ENCODE measurements at regions not wholly inside any gene's neighbourhood (a gene's known extent, or its start where the extent isn't known, plus 50 kb on each side); places are given as distances from the start of the nearest gene placed in this dataset.

DNA sequence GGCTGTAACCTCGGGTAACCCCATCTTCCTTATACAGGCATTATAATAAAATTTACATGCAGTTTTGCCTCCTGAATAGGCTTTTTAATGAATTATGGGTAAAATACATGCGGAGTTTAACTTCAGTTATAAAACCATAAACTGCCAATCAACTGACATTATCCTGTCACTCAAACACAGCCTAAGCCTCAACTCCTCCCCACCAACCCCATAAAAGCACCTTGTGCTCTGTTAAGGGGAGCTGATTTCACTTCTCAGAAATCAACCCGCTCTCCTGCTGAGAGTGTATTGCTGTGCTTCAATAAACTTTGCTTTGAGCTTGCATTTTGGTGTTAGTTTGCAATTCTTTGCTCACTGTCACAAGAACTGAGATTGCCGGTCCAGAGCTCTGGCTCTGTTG is 1812.2 kb downstream of the BRINP3 start:
- DNase-seq (ENCODE audit: low read depth): no peak
- TF ChIP-seq CTCF (IDR thresholded peaks at IDR 0.05; ENCODE audit: low read length, missing control alignments): no peak
- no peak overlapping the region for H3K4me3 ChIP-seq (replicated peaks; ENCODE audit: low read depth, low read length)

GRCh38 chr1:188668083-188668482 is 1809.6 kb downstream of the BRINP3 start:
- no peak for TF ChIP-seq CTCF (IDR thresholded peaks at IDR 0.05; ENCODE audit: low read length, missing control alignments)
- H3K4me3 ChIP-seq (replicated peaks; ENCODE audit: low read depth, low read length): no peak overlapping the region
- DNase-seq (ENCODE audit: low read depth): no peak

GRCh38 chr1:188669728-188670382 is 1807.8 kb downstream of the BRINP3 start:
- no peak overlapping the region for H3K4me3 ChIP-seq (replicated peaks; ENCODE audit: low read depth, low read length)
- DNase-seq (ENCODE audit: low read depth): peak; percentile 51
- TF ChIP-seq CTCF (IDR thresholded peaks at IDR 0.05; ENCODE audit: low read length, missing control alignments): no peak

- H3K4me3 ChIP-seq (replicated peaks; ENCODE audit: low read depth, low read length): no peak overlapping the region
- DNase-seq (ENCODE audit: low read depth): no peak
- TF ChIP-seq CTCF (IDR thresholded peaks at IDR 0.05; ENCODE audit: low read length, missing control alignments): no peak
Measured at GRCh38 chr1:188670837-188671236, 1806.8 kb downstream of the BRINP3 start.

DNA sequence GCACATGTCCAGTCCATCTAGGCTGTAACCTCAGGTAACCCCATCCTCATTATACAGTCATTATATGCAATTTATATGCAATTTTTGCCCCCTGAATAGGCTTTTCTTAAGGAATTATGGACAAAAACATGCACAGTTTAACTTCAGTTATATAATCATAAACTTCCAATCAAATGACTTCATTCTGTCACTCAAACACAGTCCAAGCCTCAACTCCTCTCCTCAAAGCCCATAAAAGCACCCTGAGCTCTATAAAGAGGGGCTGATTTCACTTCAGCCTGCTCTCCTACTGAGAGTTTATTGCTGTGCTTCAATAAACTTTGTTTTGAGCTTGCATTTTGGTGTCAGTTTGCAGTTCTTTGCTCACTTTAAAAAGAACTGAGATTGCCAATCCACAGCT is 1805.5 kb downstream of the BRINP3 start:
- TF ChIP-seq CTCF (IDR thresholded peaks at IDR 0.05; ENCODE audit: low read length, missing control alignments): no peak
- DNase-seq (ENCODE audit: low read depth): no peak
- H3K4me3 ChIP-seq (replicated peaks; ENCODE audit: low read depth, low read length): no peak overlapping the region

DNA sequence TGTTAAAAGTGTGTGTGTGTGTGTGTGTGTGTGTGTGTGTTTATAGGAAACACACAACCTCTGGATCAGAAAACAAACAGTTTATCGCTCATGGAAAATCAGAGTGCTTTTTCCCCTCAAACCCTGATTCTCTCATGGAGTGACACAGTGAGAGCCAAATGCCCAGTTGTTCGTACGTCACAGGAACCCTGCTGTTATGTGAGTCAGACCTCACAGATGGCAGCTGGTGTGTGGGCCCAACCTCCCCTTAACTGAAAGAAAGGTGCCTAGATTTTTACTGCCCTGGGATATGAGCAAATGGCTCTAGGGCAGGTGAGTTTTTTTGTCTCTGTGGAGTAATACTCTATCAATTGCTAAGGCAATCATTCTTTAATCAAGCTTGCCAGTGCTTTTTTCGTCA is 1788.1 kb downstream of the BRINP3 start:
- H3K4me3 ChIP-seq (replicated peaks; ENCODE audit: low read depth, low read length): no peak overlapping the region
- no peak for TF ChIP-seq CTCF (IDR thresholded peaks at IDR 0.05; ENCODE audit: low read length, missing control alignments)
- DNase-seq (ENCODE audit: low read depth): peak; percentile 10

DNA sequence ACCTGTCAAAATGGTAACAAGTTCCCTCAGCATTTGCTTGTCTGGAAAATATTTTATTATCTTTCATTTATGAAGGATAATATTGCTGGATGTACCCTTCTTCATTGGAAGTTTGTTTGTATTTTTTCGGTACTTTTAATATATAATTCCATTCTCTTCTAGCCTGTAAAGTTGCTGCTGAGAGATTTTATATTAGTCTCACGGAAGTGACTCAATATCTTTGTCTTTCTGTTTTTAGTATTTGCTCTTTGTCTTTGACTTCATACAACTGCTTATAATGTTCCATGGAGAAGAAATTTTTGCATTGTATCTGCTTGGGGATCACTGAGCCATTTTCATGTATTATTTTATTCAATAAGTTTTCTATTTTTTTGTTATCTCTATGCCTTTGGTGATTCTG is 1777.5 kb downstream of the BRINP3 start:
- no peak for TF ChIP-seq CTCF (IDR thresholded peaks at IDR 0.05; ENCODE audit: low read length, missing control alignments)
- no peak overlapping the region for H3K4me3 ChIP-seq (replicated peaks; ENCODE audit: low read depth, low read length)
- DNase-seq (ENCODE audit: low read depth): peak; percentile 20
